ENCODE measurements at regions not wholly inside any gene's neighbourhood (a gene's known extent, or its start where the extent isn't known, plus 50 kb on each side); places are given as distances from the start of the nearest gene placed in this dataset.
"Not testable (repeated sequence)": the region's sequence is repeated elsewhere in the genome, so short reads cannot be mapped to it uniquely, and the experiment has no call there.

GRCh38 chr2:67130531-67131256 lies 266.4 kb upstream of the ETAA1 start:
- H3K4me3 Mint-ChIP-seq = no peak overlapping the region
- H3K4me1 Mint-ChIP-seq = no peaks in the 10 kb centered on the region
- ATAC-seq (replicated peaks) = no peak
- H3K36me3 Mint-ChIP-seq (ENCODE audit: low read depth) = no peaks in the 10 kb centered on the region
- H3K27ac Mint-ChIP-seq = no peak overlapping the region
- no peaks in the 10 kb centered on the region for H3K27me3 Mint-ChIP-seq
- H3K9me3 Mint-ChIP-seq = no peaks in the 10 kb centered on the region

GRCh38 chr2:67131257-67131609 lies 265.9 kb upstream of the ETAA1 start:
- no peak for ATAC-seq (replicated peaks)
- Mint-ChIP-seq H3K27ac (no peak overlapping the region), H3K4me1 (no peaks in the 10 kb centered on the region), H3K4me3 (no peak overlapping the region), H3K27me3 (no peaks in the 10 kb centered on the region), H3K36me3 (ENCODE audit: low read depth) (no peaks in the 10 kb centered on the region), H3K9me3 (no peaks in the 10 kb centered on the region)

DNA sequence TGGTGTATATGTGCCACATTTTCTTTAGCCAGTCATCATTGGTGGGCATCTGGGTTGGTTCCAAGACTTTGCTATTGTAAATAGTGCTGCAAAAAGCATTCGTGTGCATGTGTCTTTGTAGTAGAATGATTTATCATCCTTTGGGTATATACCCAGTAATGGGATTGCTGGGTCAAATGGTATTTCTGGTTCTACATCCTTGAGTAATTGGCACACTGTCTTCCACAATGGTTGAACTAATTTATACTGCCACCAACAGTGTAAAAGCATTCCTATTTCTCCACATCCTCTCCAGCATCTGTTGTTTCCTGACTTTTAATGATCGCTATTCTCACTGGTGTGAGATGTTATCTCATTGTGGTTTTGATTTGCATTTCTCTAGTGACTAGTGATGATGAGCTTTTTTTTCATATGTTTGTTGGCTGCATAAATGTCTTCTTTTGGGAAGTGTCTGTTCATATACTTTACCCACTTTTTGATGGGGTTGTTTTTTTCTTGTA lies 264.6 kb upstream of the ETAA1 start:
- not testable (repeated sequence) for H3K4me3 Mint-ChIP-seq; ATAC-seq (replicated peaks); H3K9me3 Mint-ChIP-seq; H3K27me3 Mint-ChIP-seq; H3K27ac Mint-ChIP-seq; H3K36me3 Mint-ChIP-seq (ENCODE audit: low read depth); H3K4me1 Mint-ChIP-seq

DNA sequence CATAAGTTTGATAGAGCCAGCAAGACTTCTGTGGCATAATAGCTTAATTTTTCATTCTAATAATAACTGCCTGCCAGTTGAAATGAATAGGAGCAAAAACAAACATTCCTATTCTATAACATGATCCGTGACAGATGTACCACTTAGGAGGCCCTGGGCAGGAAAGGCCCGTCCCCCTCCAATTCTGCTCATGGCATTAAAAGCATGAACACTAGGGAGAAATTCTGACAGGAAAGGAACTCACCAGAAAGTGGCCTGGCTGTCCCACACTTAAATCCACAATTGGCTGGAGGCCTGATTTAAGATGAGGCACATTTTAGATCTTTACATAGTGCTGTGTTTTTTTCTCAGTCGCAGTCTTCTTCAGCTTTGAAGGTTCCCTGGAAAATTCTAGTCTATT lies 261.9 kb upstream of the ETAA1 start:
- no peaks in the 10 kb centered on the region for H3K36me3 Mint-ChIP-seq (ENCODE audit: low read depth)
- no peaks in the 10 kb centered on the region for H3K27me3 Mint-ChIP-seq
- H3K27ac Mint-ChIP-seq = no peak overlapping the region
- no peak overlapping the region for H3K4me3 Mint-ChIP-seq
- no peaks in the 10 kb centered on the region for H3K9me3 Mint-ChIP-seq
- ATAC-seq (replicated peaks) = no peak
- H3K4me1 Mint-ChIP-seq = no peaks in the 10 kb centered on the region

DNA sequence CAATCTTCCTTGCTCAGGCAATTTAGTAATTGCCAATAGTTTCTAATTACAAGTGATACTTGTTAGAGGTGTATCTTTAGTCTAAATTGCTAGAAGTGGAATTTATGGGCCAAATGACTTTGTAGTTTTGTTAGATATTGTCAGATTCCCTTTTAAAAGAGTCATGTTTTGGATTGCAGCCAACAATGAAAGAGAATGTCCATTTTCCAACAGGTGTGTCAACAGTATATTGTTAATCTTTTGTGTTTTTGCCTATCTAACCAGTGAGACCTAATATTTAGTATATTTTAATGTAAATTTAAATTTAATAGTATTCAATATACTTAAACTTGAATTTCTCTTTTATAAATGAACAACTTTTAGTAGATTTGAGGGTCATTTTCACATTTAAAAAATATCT lies 259.4 kb upstream of the ETAA1 start:
- Mint-ChIP-seq H3K27ac (no peak overlapping the region), H3K4me3 (no peak overlapping the region), H3K4me1 (no peaks in the 10 kb centered on the region), H3K9me3 (no peaks in the 10 kb centered on the region), H3K36me3 (ENCODE audit: low read depth) (no peaks in the 10 kb centered on the region), H3K27me3 (peaks cover 3% of the 10 kb centered on the region)
- ATAC-seq (replicated peaks) = no peak

GRCh38 chr2:67142071-67142470 lies 255.1 kb upstream of the ETAA1 start:
- Mint-ChIP-seq H3K4me1 (no peaks in the 10 kb centered on the region), H3K27me3 (peaks cover 3% of the 10 kb centered on the region), H3K9me3 (no peaks in the 10 kb centered on the region), H3K36me3 (ENCODE audit: low read depth) (no peaks in the 10 kb centered on the region), H3K4me3 (no peak overlapping the region), H3K27ac (no peak overlapping the region)
- no peak for ATAC-seq (replicated peaks)

DNA sequence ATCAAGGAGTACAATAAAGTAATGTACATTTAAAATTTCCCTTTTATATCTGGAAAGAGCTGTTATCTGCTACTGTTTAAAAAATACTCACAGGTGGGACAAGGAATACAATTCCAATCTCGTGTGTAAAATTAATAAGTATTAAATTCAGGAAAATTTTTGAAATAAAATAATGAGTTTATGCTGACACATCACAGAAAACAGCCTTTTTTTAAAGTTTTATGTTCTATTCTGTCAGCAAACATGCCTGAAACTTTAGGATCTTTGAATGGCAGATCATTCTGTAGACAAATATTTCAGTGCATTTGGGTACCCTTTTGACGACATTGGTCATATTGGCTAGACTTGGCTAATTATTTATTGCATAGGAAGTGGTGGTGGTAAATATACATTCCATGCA lies 254.4 kb upstream of the ETAA1 start:
- Mint-ChIP-seq H3K9me3 (no peaks in the 10 kb centered on the region), H3K27ac (no peak overlapping the region), H3K4me1 (no peaks in the 10 kb centered on the region), H3K36me3 (ENCODE audit: low read depth) (no peaks in the 10 kb centered on the region), H3K4me3 (no peak overlapping the region), H3K27me3 (peaks cover 3% of the 10 kb centered on the region)
- ATAC-seq (replicated peaks) = no peak

DNA sequence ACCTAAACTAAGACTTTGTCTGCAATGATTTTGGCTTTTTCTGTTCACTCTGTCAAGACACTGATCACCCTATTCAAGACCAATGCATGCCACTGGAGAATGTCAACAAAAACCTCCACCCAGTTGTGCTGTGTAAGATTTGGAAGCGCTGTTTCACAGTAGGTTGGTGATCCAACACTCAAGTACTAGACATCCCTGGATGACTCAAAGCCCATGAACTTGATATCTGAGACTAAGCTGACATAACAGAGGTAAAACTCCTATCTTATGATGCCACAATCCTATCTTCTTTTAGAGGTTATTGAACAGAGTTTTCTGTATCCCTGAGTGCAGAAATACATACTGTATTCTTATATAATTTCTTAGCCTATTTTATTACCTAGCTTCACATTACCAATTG lies 251.3 kb upstream of the ETAA1 start:
- no peak for ATAC-seq (replicated peaks)
- no peak overlapping the region for H3K4me3 Mint-ChIP-seq
- H3K27me3 Mint-ChIP-seq = peaks cover 3% of the 10 kb centered on the region
- no peaks in the 10 kb centered on the region for H3K36me3 Mint-ChIP-seq (ENCODE audit: low read depth)
- no peak overlapping the region for H3K27ac Mint-ChIP-seq
- no peaks in the 10 kb centered on the region for H3K4me1 Mint-ChIP-seq
- peaks cover 12% of the 10 kb centered on the region for H3K9me3 Mint-ChIP-seq

GRCh38 chr2:67156796-67157195 lies 240.3 kb upstream of the ETAA1 start:
- Mint-ChIP-seq H3K4me3 (no peak overlapping the region), H3K27me3 (no peaks in the 10 kb centered on the region), H3K4me1 (no peaks in the 10 kb centered on the region), H3K36me3 (ENCODE audit: low read depth) (no peaks in the 10 kb centered on the region), H3K9me3 (peaks cover 10% of the 10 kb centered on the region), H3K27ac (no peak overlapping the region)
- ATAC-seq (replicated peaks) = no peak

DNA sequence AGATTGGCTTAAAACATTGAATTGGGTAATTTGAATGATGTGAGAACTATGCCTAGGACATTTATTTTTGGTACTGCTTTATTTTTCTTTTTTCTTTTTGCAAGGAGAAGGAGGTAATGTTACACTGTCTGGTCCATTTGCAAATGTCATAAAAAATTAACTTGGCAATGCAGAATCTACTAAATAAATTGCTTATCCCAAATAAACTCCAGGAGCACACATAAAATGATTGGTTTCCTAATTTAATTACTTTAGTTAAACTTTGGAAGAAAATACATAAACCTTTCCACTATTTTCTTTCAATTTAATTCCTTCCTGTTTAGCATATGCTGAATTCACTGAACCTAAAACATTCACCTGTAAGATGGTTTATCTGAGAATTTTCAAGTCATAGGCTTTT lies 238.4 kb upstream of the ETAA1 start:
- peaks cover 4% of the 10 kb centered on the region for H3K9me3 Mint-ChIP-seq
- no peak overlapping the region for H3K27ac Mint-ChIP-seq
- H3K4me1 Mint-ChIP-seq = no peaks in the 10 kb centered on the region
- no peak for ATAC-seq (replicated peaks)
- H3K36me3 Mint-ChIP-seq (ENCODE audit: low read depth) = no peaks in the 10 kb centered on the region
- H3K27me3 Mint-ChIP-seq = no peaks in the 10 kb centered on the region
- H3K4me3 Mint-ChIP-seq = no peak overlapping the region

GRCh38 chr2:67159929-67160328 lies 237.2 kb upstream of the ETAA1 start:
- Mint-ChIP-seq H3K27me3 (no peaks in the 10 kb centered on the region), H3K9me3 (peaks cover 4% of the 10 kb centered on the region), H3K4me3 (no peak overlapping the region), H3K27ac (no peak overlapping the region), H3K36me3 (ENCODE audit: low read depth) (no peaks in the 10 kb centered on the region), H3K4me1 (no peaks in the 10 kb centered on the region)
- no peak for ATAC-seq (replicated peaks)

GRCh38 chr2:67164771-67165522 lies 232.2 kb upstream of the ETAA1 start:
- Mint-ChIP-seq H3K4me1 (no peaks in the 10 kb centered on the region), H3K27me3 (no peaks in the 10 kb centered on the region), H3K9me3 (peaks cover 4% of the 10 kb centered on the region), H3K27ac (no peak overlapping the region), H3K36me3 (ENCODE audit: low read depth) (no peaks in the 10 kb centered on the region), H3K4me3 (no peak overlapping the region)
- no peak for ATAC-seq (replicated peaks)

- H3K27ac Mint-ChIP-seq = no peak overlapping the region
- H3K4me3 Mint-ChIP-seq = no peak overlapping the region
- ATAC-seq (replicated peaks) = no peak
- no peaks in the 10 kb centered on the region for H3K4me1 Mint-ChIP-seq
- no peaks in the 10 kb centered on the region for H3K27me3 Mint-ChIP-seq
- H3K9me3 Mint-ChIP-seq = peaks cover under 1% of the 10 kb centered on the region
- H3K36me3 Mint-ChIP-seq (ENCODE audit: low read depth) = no peaks in the 10 kb centered on the region
Measured at GRCh38 chr2:67165523-67165990, 231.6 kb upstream of the ETAA1 start.

- not testable (repeated sequence) for H3K27ac Mint-ChIP-seq; H3K36me3 Mint-ChIP-seq (ENCODE audit: low read depth); H3K4me1 Mint-ChIP-seq; ATAC-seq (replicated peaks); H3K27me3 Mint-ChIP-seq; H3K9me3 Mint-ChIP-seq; H3K4me3 Mint-ChIP-seq
Measured at GRCh38 chr2:67166511-67166910, 230.6 kb upstream of the ETAA1 start.

DNA sequence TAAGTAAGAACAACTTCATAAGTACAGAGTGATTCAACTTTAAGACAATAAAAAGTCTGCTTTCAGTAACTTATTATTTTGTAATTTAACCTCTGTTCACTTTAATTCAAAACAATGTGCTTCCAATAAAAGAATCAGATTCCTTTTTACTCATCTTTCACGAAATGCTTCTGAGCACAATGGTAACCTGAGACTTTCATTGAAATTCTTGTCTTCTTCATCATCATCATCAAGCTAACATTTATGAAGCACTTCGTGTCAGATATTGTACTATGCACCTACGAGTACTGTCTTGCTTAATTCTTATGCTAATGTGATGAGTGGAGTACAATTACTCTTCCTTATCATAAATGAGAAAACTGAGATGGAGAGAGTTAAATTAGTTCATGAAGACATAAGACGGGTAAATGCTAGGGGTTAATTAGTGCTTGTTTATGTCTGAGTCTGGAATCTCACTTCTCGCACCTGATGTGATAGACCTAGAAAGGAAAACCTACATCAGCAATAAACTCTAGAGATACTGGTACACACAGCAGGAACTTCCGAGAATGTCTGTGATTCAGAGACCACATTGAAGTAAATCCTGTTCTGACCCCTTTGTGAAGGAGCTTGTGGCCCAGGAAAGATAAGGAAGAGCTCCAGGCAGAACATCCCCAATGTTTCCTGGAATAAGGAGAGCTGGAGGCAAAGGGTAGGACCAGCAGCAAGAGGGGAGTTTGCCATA lies 227.6 kb upstream of the ETAA1 start:
- Mint-ChIP-seq H3K36me3 (ENCODE audit: low read depth) (no peaks in the 10 kb centered on the region), H3K27ac (no peak overlapping the region), H3K4me3 (no peak overlapping the region), H3K9me3 (no peaks in the 10 kb centered on the region), H3K27me3 (no peaks in the 10 kb centered on the region), H3K4me1 (no peaks in the 10 kb centered on the region)
- ATAC-seq (replicated peaks) = no peak
